B cell (primary cell): ENCODE measurements at regions not wholly inside any gene's neighbourhood (a gene's known extent, or its start where the extent isn't known, plus 50 kb on each side); places are given as distances from the start of the nearest gene placed in this dataset.

Experiments used
- CTCF ChIP-seq: fragments of 200-600 bp; IDR thresholded peaks from one replicate; pipeline ENCODE4 v1.8.0; 2022; ENCODE audit warnings: antibody characterized with exemption, mild to moderate bottlenecking
- EZH2 ChIP-seq: IDR thresholded peaks from 2 replicates; pipeline ENCODE4 v1.6.1; 2012; ENCODE audit warnings: borderline replicate concordance, low read depth, mild to moderate bottlenecking, moderate library complexity, low read length; ENCODE audit not compliant: insufficient read depth, poor library complexity, severe bottlenecking

GRCh38 chr18:78629426-78629825, 350.2 kb upstream of the SALL3 start:
- TF ChIP-seq CTCF (no peak), EZH2 (no peak)
